SU-DHL-6 (cell line): ENCODE measurements at regions not wholly inside any gene's neighbourhood (a gene's known extent, or its start where the extent isn't known, plus 50 kb on each side); places are given as distances from the start of the nearest gene placed in this dataset.
"Not testable (repeated sequence)": the region's sequence is repeated elsewhere in the genome, so short reads cannot be mapped to it uniquely, and the experiment has no call there.

Source experiments
- CTCF ChIP-seq: fragments of 200-600 bp; sonication (generic); IDR thresholded peaks from one replicate; pipeline ENCODE4 v1.5.1; 2017; ENCODE audit warnings: antibody characterized with exemption, mild to moderate bottlenecking, low read length, moderate library complexity; ENCODE audit not compliant: insufficient read depth, poor library complexity, severe bottlenecking
- EZH2phosphoT487 ChIP-seq: fragments of 200-600 bp; sonication (generic), shearing (Covaris generic); conservative IDR thresholded peaks from 2 replicates; pipeline ENCODE4 v1.6.1; 2018; ENCODE audit warnings: mild to moderate bottlenecking, antibody characterized with exemption, low read length, moderate library complexity, mixed read lengths

- TF ChIP-seq CTCF, EZH2phosphoT487: not testable (repeated sequence)
Observed at GRCh38 chr18:1335345-1335744, 430.7 kb downstream of the ADCYAP1 start.
